Vagina (tissue), 2 donors: ENCODE measurements at regions not wholly inside any gene's neighbourhood (a gene's known extent, or its start where the extent isn't known, plus 50 kb on each side); places are given as distances from the start of the nearest gene placed in this dataset.

Experiments used
- POLR2A ChIP-seq, 2 donors: fragments of 450-650 bp; IDR thresholded peaks; one replicate each; pipeline ENCODE4 v1.6.1; 2017; ENCODE audit warnings: antibody characterized with exemption in 2 of 2, mild to moderate bottlenecking in 2 of 2, moderate library complexity in 2 of 2
- POLR2AphosphoS5 ChIP-seq, 2 donors: sonication (generic); formaldehyde crosslinking; IDR thresholded peaks; one replicate each; pipeline ENCODE4 v1.9.0; 2017; ENCODE audit warnings: antibody characterized with exemption in 2 of 2, mild to moderate bottlenecking in 2 of 2, low read depth in 1 of 2; ENCODE audit not compliant: insufficient read depth in 1 of 2
- TF ChIP-seq, protein P1 (sequence below), 3 experiments: fragments of 450-650 bp in 2 of 3; fragments of 200-600 bp in 1 of 3; sonication (generic) in 1 of 3; IDR thresholded peaks; one replicate each; pipeline ENCODE4 v1.5.1; 2017 to 2019; ENCODE audit warnings: antibody characterized with exemption in 3 of 3, mild to moderate bottlenecking in 2 of 3, moderate library complexity in 2 of 3

DNA sequence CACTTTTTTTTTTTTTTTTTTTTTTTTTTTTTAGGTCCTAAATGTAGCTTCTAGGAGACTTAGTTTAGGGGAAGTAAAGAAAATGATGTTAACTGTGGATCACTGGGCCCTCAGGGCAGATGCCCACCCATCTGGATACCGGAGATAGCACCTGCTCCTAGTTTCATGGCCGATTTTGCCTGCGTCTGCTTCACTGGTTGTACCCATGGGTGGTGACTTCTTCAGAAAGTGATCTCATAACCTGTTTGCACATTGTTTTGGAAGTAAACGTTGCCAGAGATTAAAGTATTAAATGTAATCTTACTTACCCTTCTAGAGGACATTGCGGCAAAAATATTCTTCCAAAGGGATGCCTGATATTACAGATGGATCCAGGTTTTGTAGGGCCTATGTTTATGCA lies 79.8 kb upstream of the SGK1 start:
- TF ChIP-seq, protein P1, sequence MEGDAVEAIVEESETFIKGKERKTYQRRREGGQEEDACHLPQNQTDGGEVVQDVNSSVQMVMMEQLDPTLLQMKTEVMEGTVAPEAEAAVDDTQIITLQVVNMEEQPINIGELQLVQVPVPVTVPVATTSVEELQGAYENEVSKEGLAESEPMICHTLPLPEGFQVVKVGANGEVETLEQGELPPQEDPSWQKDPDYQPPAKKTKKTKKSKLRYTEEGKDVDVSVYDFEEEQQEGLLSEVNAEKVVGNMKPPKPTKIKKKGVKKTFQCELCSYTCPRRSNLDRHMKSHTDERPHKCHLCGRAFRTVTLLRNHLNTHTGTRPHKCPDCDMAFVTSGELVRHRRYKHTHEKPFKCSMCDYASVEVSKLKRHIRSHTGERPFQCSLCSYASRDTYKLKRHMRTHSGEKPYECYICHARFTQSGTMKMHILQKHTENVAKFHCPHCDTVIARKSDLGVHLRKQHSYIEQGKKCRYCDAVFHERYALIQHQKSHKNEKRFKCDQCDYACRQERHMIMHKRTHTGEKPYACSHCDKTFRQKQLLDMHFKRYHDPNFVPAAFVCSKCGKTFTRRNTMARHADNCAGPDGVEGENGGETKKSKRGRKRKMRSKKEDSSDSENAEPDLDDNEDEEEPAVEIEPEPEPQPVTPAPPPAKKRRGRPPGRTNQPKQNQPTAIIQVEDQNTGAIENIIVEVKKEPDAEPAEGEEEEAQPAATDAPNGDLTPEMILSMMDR (IDR thresholded peaks at IDR 0.05): no peak
- TF ChIP-seq POLR2A (IDR thresholded peaks at IDR 0.05) (no peak), POLR2AphosphoS5 (IDR thresholded peaks at IDR 0.05; ENCODE audit: insufficient read depth in 1 of 2, low read depth in 1 of 2) (no peak)
